SK-N-SH (cell line): ENCODE measurements at regions not wholly inside any gene's neighbourhood (a gene's known extent, or its start where the extent isn't known, plus 50 kb on each side); places are given as distances from the start of the nearest gene placed in this dataset.

ENCODE experiments used
- CHD2 ChIP-seq: fragments of 150-350 bp; IDR thresholded peaks from 2 replicates; pipeline ENCODE4 v1.6.1; 2018; ENCODE audit warnings: low read length; ENCODE audit not compliant: partially characterized antibody
- EP300 ChIP-seq, 2 experiments: IDR thresholded peaks; 2 replicates each; pipeline versions ENCODE4 v1.4.0 to v1.6.1; 2012; ENCODE audit warnings: borderline replicate concordance in 1 of 2, low read depth in 1 of 2, low read length in 1 of 2
- EZH2phosphoT487 ChIP-seq: fragments of 200-600 bp; sonication (generic); IDR thresholded peaks from 2 replicates; pipeline ENCODE4 v1.6.1; 2017; ENCODE audit warnings: low read depth, mixed run types, mild to moderate bottlenecking, antibody characterized with exemption, moderate library complexity, borderline replicate concordance
- MXI1 ChIP-seq: IDR thresholded peaks from 2 replicates; pipeline ENCODE4 v1.6.1; 2012; ENCODE audit warnings: mild to moderate bottlenecking, low read depth, low read length, improper control_type of control experiment
- NFIC ChIP-seq: IDR thresholded peaks from 2 replicates; pipeline ENCODE4 v1.4.0; 2012; ENCODE audit warnings: borderline replicate concordance
- POLR2AphosphoS5 ChIP-seq: IDR thresholded peaks from 2 replicates; pipeline ENCODE4 v1.6.1; 2012; ENCODE audit warnings: low read depth, low read length
- RCOR1 ChIP-seq: fragments of 150-350 bp; IDR thresholded peaks from 2 replicates; pipeline ENCODE4 v1.6.1; 2017; ENCODE audit warnings: antibody characterized with exemption, low read length
- YY1 ChIP-seq: IDR thresholded peaks from 2 replicates; pipeline ENCODE4 v1.4.0; 2012; ENCODE audit warnings: low read depth, mild to moderate bottlenecking
- TF ChIP-seq, protein P1 (sequence below): IDR thresholded peaks from 2 replicates; pipeline ENCODE4 v1.6.1; 2012; ENCODE audit warnings: mild to moderate bottlenecking, low read depth, low read length, moderate library complexity
- TF ChIP-seq, protein P2 (sequence below): fragments of 150-350 bp; IDR thresholded peaks from 2 replicates; pipeline ENCODE4 v1.6.1; 2017; ENCODE audit warnings: antibody characterized with exemption, low read length, low read depth, borderline replicate concordance
- TF ChIP-seq, protein P3 (sequence below): fragments of 200-600 bp; sonication (generic); IDR thresholded peaks from 2 replicates; pipeline ENCODE4 v1.6.1; 2017; ENCODE audit warnings: antibody characterized with exemption, mild to moderate bottlenecking, moderate library complexity
- TF ChIP-seq, protein P4 (sequence below): IDR thresholded peaks from 2 replicates; pipeline ENCODE4; 2012
- TF ChIP-seq, protein P5 (sequence below): IDR thresholded peaks from 2 replicates; pipeline ENCODE4 v1.4.0; 2012; ENCODE audit warnings: low read depth

DNA sequence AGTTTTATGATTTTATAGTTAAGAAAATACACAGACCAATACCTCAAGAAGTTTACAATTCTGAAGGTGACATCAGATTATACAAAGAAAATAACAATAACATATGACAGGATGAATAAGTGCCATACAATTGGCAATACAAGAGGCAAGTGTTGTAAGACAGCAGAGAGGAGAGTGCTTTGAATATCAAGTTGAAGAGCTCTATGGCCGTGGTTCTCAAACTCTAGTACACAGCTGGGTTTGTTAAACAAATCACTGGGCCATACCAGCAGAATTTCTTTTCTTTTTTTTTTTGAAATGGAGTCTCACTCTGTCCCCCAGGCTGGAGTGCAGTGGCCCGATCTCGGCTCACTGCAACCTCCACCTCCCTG, 167.1 kb upstream of the NECTIN3 start:
- TF ChIP-seq EZH2phosphoT487: no peak
- no peak for TF ChIP-seq YY1
- TF ChIP-seq RCOR1: no peak
- TF ChIP-seq, protein P1, sequence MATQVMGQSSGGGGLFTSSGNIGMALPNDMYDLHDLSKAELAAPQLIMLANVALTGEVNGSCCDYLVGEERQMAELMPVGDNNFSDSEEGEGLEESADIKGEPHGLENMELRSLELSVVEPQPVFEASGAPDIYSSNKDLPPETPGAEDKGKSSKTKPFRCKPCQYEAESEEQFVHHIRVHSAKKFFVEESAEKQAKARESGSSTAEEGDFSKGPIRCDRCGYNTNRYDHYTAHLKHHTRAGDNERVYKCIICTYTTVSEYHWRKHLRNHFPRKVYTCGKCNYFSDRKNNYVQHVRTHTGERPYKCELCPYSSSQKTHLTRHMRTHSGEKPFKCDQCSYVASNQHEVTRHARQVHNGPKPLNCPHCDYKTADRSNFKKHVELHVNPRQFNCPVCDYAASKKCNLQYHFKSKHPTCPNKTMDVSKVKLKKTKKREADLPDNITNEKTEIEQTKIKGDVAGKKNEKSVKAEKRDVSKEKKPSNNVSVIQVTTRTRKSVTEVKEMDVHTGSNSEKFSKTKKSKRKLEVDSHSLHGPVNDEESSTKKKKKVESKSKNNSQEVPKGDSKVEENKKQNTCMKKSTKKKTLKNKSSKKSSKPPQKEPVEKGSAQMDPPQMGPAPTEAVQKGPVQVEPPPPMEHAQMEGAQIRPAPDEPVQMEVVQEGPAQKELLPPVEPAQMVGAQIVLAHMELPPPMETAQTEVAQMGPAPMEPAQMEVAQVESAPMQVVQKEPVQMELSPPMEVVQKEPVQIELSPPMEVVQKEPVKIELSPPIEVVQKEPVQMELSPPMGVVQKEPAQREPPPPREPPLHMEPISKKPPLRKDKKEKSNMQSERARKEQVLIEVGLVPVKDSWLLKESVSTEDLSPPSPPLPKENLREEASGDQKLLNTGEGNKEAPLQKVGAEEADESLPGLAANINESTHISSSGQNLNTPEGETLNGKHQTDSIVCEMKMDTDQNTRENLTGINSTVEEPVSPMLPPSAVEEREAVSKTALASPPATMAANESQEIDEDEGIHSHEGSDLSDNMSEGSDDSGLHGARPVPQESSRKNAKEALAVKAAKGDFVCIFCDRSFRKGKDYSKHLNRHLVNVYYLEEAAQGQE: no peak
- TF ChIP-seq, protein P2, sequence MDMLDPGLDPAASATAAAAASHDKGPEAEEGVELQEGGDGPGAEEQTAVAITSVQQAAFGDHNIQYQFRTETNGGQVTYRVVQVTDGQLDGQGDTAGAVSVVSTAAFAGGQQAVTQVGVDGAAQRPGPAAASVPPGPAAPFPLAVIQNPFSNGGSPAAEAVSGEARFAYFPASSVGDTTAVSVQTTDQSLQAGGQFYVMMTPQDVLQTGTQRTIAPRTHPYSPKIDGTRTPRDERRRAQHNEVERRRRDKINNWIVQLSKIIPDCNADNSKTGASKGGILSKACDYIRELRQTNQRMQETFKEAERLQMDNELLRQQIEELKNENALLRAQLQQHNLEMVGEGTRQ: no peak
- TF ChIP-seq, protein P3, sequence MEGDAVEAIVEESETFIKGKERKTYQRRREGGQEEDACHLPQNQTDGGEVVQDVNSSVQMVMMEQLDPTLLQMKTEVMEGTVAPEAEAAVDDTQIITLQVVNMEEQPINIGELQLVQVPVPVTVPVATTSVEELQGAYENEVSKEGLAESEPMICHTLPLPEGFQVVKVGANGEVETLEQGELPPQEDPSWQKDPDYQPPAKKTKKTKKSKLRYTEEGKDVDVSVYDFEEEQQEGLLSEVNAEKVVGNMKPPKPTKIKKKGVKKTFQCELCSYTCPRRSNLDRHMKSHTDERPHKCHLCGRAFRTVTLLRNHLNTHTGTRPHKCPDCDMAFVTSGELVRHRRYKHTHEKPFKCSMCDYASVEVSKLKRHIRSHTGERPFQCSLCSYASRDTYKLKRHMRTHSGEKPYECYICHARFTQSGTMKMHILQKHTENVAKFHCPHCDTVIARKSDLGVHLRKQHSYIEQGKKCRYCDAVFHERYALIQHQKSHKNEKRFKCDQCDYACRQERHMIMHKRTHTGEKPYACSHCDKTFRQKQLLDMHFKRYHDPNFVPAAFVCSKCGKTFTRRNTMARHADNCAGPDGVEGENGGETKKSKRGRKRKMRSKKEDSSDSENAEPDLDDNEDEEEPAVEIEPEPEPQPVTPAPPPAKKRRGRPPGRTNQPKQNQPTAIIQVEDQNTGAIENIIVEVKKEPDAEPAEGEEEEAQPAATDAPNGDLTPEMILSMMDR: no peak
- no peak for TF ChIP-seq NFIC
- no peak for TF ChIP-seq CHD2
- no peak for TF ChIP-seq EP300 (IDR thresholded peaks at IDR 0.05; ENCODE audit: borderline replicate concordance in 1 of 2, low read depth in 1 of 2, low read length in 1 of 2)
- no peak for TF ChIP-seq POLR2AphosphoS5
- TF ChIP-seq MXI1: no peak
- TF ChIP-seq, protein P4, sequence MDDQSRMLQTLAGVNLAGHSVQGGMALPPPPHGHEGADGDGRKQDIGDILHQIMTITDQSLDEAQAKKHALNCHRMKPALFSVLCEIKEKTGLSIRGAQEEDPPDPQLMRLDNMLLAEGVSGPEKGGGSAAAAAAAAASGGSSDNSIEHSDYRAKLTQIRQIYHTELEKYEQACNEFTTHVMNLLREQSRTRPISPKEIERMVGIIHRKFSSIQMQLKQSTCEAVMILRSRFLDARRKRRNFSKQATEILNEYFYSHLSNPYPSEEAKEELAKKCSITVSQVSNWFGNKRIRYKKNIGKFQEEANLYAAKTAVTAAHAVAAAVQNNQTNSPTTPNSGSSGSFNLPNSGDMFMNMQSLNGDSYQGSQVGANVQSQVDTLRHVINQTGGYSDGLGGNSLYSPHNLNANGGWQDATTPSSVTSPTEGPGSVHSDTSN: no peak
- TF ChIP-seq, protein P5, sequence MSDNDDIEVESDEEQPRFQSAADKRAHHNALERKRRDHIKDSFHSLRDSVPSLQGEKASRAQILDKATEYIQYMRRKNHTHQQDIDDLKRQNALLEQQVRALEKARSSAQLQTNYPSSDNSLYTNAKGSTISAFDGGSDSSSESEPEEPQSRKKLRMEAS: no peak
